Upper lobe of left lung (tissue), 4 donors: ENCODE measurements at regions not wholly inside any gene's neighbourhood (a gene's known extent, or its start where the extent isn't known, plus 50 kb on each side); places are given as distances from the start of the nearest gene placed in this dataset.

ENCODE experiments used
- CTCF ChIP-seq, 6 experiments: fragments of 450-650 bp in 4 of 6; fragments of 200-600 bp in 2 of 6; sonication (generic) in 2 of 6; IDR thresholded peaks; one replicate each; pipeline ENCODE4 v1.5.1; 2016 to 2019; ENCODE audit warnings: antibody characterized with exemption in 6 of 6
- POLR2AphosphoS5 ChIP-seq, 2 donors: sonication (generic); formaldehyde crosslinking; IDR thresholded peaks; one replicate each; pipeline ENCODE4 v1.5.1; 2017; ENCODE audit warnings: antibody characterized with exemption in 2 of 2

GRCh38 chr2:103123516-103123915 lies 361.7 kb downstream of the TMEM182 start:
- TF ChIP-seq CTCF (IDR thresholded peaks at IDR 0.05): no peak
- TF ChIP-seq POLR2AphosphoS5 (IDR thresholded peaks at IDR 0.05): no peak
